ENCODE measurements at regions not wholly inside any gene's neighbourhood (a gene's known extent, or its start where the extent isn't known, plus 50 kb on each side); places are given as distances from the start of the nearest gene placed in this dataset.

DNA sequence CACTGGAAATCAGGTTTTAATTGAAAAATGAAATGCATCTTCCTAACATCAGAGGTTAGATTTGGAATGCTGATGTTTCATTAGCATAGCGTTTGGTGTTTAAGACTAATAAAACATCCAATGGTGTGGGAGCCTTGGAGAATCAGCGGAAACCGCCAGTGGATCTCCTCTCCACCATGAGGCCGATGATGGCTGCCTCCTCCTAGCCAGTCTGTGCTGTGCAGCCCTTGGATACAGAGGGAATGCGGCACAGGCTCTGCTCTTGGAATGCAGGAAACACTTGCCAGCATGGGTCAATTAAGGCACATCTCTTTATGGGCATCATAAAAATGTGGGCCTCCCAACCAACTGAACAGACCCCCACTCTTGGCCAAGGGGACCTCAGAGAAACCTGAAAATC, 259.9 kb downstream of the GLRX3 start:
- TF ChIP-seq, protein P1, sequence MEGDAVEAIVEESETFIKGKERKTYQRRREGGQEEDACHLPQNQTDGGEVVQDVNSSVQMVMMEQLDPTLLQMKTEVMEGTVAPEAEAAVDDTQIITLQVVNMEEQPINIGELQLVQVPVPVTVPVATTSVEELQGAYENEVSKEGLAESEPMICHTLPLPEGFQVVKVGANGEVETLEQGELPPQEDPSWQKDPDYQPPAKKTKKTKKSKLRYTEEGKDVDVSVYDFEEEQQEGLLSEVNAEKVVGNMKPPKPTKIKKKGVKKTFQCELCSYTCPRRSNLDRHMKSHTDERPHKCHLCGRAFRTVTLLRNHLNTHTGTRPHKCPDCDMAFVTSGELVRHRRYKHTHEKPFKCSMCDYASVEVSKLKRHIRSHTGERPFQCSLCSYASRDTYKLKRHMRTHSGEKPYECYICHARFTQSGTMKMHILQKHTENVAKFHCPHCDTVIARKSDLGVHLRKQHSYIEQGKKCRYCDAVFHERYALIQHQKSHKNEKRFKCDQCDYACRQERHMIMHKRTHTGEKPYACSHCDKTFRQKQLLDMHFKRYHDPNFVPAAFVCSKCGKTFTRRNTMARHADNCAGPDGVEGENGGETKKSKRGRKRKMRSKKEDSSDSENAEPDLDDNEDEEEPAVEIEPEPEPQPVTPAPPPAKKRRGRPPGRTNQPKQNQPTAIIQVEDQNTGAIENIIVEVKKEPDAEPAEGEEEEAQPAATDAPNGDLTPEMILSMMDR (optimal IDR thresholded peaks at IDR 0.05 in 1 of 3, IDR thresholded peaks at IDR 0.05 in 1 of 3, conservative IDR thresholded peaks at IDR 0.05 in 1 of 3; ENCODE audit: extremely low read depth in 1 of 3, insufficient read depth in 2 of 3, low read length in 3 of 3): no peak
- no peak for TF ChIP-seq EZH2 (IDR thresholded peaks at IDR 0.05; ENCODE audit: low read length)
